Uterus (tissue), 2 donors: ENCODE measurements at regions not wholly inside any gene's neighbourhood (a gene's known extent, or its start where the extent isn't known, plus 50 kb on each side); places are given as distances from the start of the nearest gene placed in this dataset.

Experiments
- CTCF ChIP-seq, 4 experiments: fragments of 200-600 bp in 2 of 4; fragments of 450-650 bp in 2 of 4; sonication (generic) in 2 of 4; IDR thresholded peaks; one replicate each; pipeline ENCODE4 v1.5.1; 2016 to 2019; ENCODE audit warnings: antibody characterized with exemption in 4 of 4, mild to moderate bottlenecking in 2 of 4, moderate library complexity in 1 of 4
- POLR2A ChIP-seq, 2 donors: fragments of 450-650 bp; IDR thresholded peaks; one replicate each; pipeline ENCODE4 v1.6.1; 2016; ENCODE audit warnings: antibody characterized with exemption in 2 of 2, mild to moderate bottlenecking in 1 of 2, moderate library complexity in 1 of 2

GRCh38 chr7:4383584-4383983 is 298.5 kb upstream of the FOXK1 start:
- TF ChIP-seq CTCF (IDR thresholded peaks at IDR 0.05) (no peak), POLR2A (IDR thresholded peaks at IDR 0.05) (no peak)
